Hepatocyte (in vitro differentiated cells): ENCODE measurements at regions not wholly inside any gene's neighbourhood (a gene's known extent, or its start where the extent isn't known, plus 50 kb on each side); places are given as distances from the start of the nearest gene placed in this dataset.
A peak's percentile ranks its signal among the peaks of the same experiment; 100 is the strongest.

Experiments used
- CTCF ChIP-seq: fragments of 200-600 bp; sonication (generic); IDR thresholded peaks from 2 replicates; pipeline ENCODE4 v1.5.1; 2016; ENCODE audit warnings: antibody characterized with exemption, mild to moderate bottlenecking; ENCODE audit not compliant: poor library complexity
- EZH2phosphoT487 ChIP-seq: fragments of 200-600 bp; sonication (generic); IDR thresholded peaks from one replicate; pipeline ENCODE4 v1.6.1; 2018; ENCODE audit warnings: antibody characterized with exemption, mild to moderate bottlenecking, low read depth, moderate library complexity; ENCODE audit not compliant: unreplicated experiment, severe bottlenecking

GRCh38 chrX:37905436-37906147, 58.2 kb upstream of the DYNLT3 start:
- TF ChIP-seq EZH2phosphoT487, result no peak
- peak; percentile 23 for TF ChIP-seq CTCF
